WTC11 (cell line): ENCODE measurements at regions not wholly inside any gene's neighbourhood (a gene's known extent, or its start where the extent isn't known, plus 50 kb on each side); places are given as distances from the start of the nearest gene placed in this dataset.

Experiments
- ATAC-seq: fragments of 200-7000 bp; cut with Tn5 transposase; 2 replicates; pipeline ENCODE4 v1.10.0; 2021; ENCODE audit warnings: mild to moderate bottlenecking, moderate library complexity
- CTCF ChIA-PET: fragments of 300-600 bp; sonication (Branson Sonifier 250); formaldehyde crosslinking; loops from one replicate; lab custom pipeline; 2021; ENCODE audit warnings: antibody characterized with exemption; lab: Charles Lee
- POLR2A ChIA-PET: fragments of 350-600 bp; sonication (Branson Sonifier 250); formaldehyde crosslinking; loops from one replicate; lab custom pipeline; 2021; ENCODE audit warnings: antibody characterized with exemption; lab: Charles Lee
- DNase-seq: peaks from one replicate; pipeline ENCODE4 v3.0.0; 2021; ENCODE audit warnings: low spot score
- H3K27ac Mint-ChIP-seq: 2 replicates; pipeline ENCODE4 v1.8.0; 2021; ENCODE audit warnings: mixed read lengths
- H3K27me3 Mint-ChIP-seq: 2 replicates; pipeline ENCODE4 v1.8.0; 2021; ENCODE audit warnings: low read depth, mild to moderate bottlenecking, moderate library complexity, mixed read lengths
- H3K36me3 Mint-ChIP-seq: 2 replicates; pipeline ENCODE4 v1.8.0; 2021; ENCODE audit warnings: mixed read lengths
- H3K4me1 Mint-ChIP-seq: 2 replicates; pipeline ENCODE4 v1.8.0; 2022; ENCODE audit warnings: mixed read lengths
- H3K4me3 Mint-ChIP-seq: 2 replicates; pipeline ENCODE4 v1.8.0; 2021; ENCODE audit warnings: mild to moderate bottlenecking, moderate library complexity, mixed read lengths
- H3K9me3 Mint-ChIP-seq: 2 replicates; pipeline ENCODE4 v1.8.0; 2021; ENCODE audit warnings: mixed read lengths
- AFF4 ChIP-seq: sonication (generic); formaldehyde crosslinking; IDR thresholded peaks from 2 replicates; pipeline ENCODE4 v1.8.1; 2023; ENCODE audit warnings: mild to moderate bottlenecking, missing genetic modification reagents, borderline replicate concordance
- ATF6 ChIP-seq: sonication (generic); formaldehyde crosslinking; IDR thresholded peaks from 2 replicates; pipeline ENCODE4 v1.8.1; 2023; ENCODE audit warnings: mild to moderate bottlenecking, missing genetic modification reagents
- CREM ChIP-seq: sonication (generic); formaldehyde crosslinking; IDR thresholded peaks from 2 replicates; pipeline ENCODE4 v1.8.1; 2022; ENCODE audit warnings: mild to moderate bottlenecking, missing genetic modification reagents, moderate library complexity
- CTCF ChIP-seq: fragments of 200-600 bp; IDR thresholded peaks from 2 replicates; pipeline ENCODE4 v1.8.0; 2022; ENCODE audit warnings: antibody characterized with exemption
- ELF4 ChIP-seq: sonication (generic); formaldehyde crosslinking; IDR thresholded peaks from 2 replicates; pipeline ENCODE4 v1.8.1; 2022; ENCODE audit warnings: low read depth, mild to moderate bottlenecking, moderate library complexity, missing genetic modification reagents
- FOXJ3 ChIP-seq: sonication (generic); formaldehyde crosslinking; IDR thresholded peaks from 2 replicates; pipeline ENCODE4 v1.9.0; 2021; ENCODE audit warnings: missing genetic modification reagents, mild to moderate bottlenecking, borderline replicate concordance
- GRHL2 ChIP-seq: fragments of 250-450 bp; sonication (Bioruptor Pico); IDR thresholded peaks from 2 replicates; pipeline ENCODE4 v1.8.0; 2022; ENCODE audit warnings: mild to moderate bottlenecking, moderate library complexity; ENCODE audit not compliant: insufficient replicate concordance, severe bottlenecking
- GTF2I ChIP-seq: fragments of 250-450 bp; sonication (Bioruptor Pico); conservative IDR thresholded peaks from 2 replicates; pipeline ENCODE4 v1.4.0; 2021; ENCODE audit warnings: mild to moderate bottlenecking
- HMGXB4 ChIP-seq: sonication (generic); formaldehyde crosslinking; IDR thresholded peaks from 2 replicates; pipeline ENCODE4 v1.8.1; 2023; ENCODE audit warnings: mild to moderate bottlenecking, moderate library complexity, missing genetic modification reagents
- JAZF1 ChIP-seq: fragments of 250-450 bp; sonication (Bioruptor Pico); IDR thresholded peaks from 2 replicates; pipeline ENCODE4 v1.9.0; 2021; ENCODE audit warnings: moderate library complexity, mild to moderate bottlenecking, inconsistent platforms
- JUN ChIP-seq: sonication (generic); formaldehyde crosslinking; IDR thresholded peaks from 2 replicates; pipeline ENCODE4 v1.8.0; 2023; ENCODE audit warnings: mild to moderate bottlenecking, missing genetic modification reagents
- NFATC4 ChIP-seq: fragments of 250-450 bp; sonication (Bioruptor Pico); IDR thresholded peaks from 2 replicates; pipeline ENCODE4 v1.9.0; 2021; ENCODE audit warnings: mild to moderate bottlenecking
- SMAD3 ChIP-seq: sonication (generic); formaldehyde crosslinking; IDR thresholded peaks from 2 replicates; pipeline ENCODE4 v1.8.0; 2022; ENCODE audit warnings: missing genetic modification reagents, mild to moderate bottlenecking, borderline replicate concordance
- SP1 ChIP-seq: sonication (generic); formaldehyde crosslinking; conservative IDR thresholded peaks from 2 replicates; pipeline ENCODE4 v1.8.1; 2022; ENCODE audit warnings: missing genetic modification reagents
- TP53 ChIP-seq: sonication (generic); formaldehyde crosslinking; IDR thresholded peaks from 2 replicates; pipeline ENCODE4 v1.8.1; 2023; ENCODE audit warnings: mild to moderate bottlenecking, missing genetic modification reagents
- ZNF121 ChIP-seq: sonication (generic); formaldehyde crosslinking; IDR thresholded peaks from 2 replicates; pipeline ENCODE4 v1.8.0; 2023; ENCODE audit warnings: missing genetic modification reagents
- ZNF138 ChIP-seq: sonication (generic); formaldehyde crosslinking; conservative IDR thresholded peaks from 2 replicates; pipeline ENCODE4 v1.8.1; 2022; ENCODE audit warnings: mild to moderate bottlenecking, moderate library complexity, missing genetic modification reagents
- ZNF219 ChIP-seq: sonication (generic); formaldehyde crosslinking; IDR thresholded peaks from 2 replicates; pipeline ENCODE4 v1.8.0; 2023; ENCODE audit warnings: missing genetic modification reagents, mild to moderate bottlenecking, borderline replicate concordance
- ZNF232 ChIP-seq: sonication (generic); formaldehyde crosslinking; IDR thresholded peaks from 2 replicates; pipeline ENCODE4 v1.8.0; 2022; ENCODE audit warnings: mild to moderate bottlenecking, missing genetic modification reagents
- ZNF396 ChIP-seq: fragments of 250-450 bp; sonication (Bioruptor Pico); IDR thresholded peaks from 2 replicates; pipeline ENCODE4 v1.8.0; 2021; ENCODE audit warnings: mild to moderate bottlenecking, moderate library complexity, borderline replicate concordance

- H3K27me3 Mint-ChIP-seq, result no peaks in the 10 kb centered on the region
- peaks cover 15% of the 10 kb centered on the region for H3K9me3 Mint-ChIP-seq
- no peak overlapping the region for H3K27ac Mint-ChIP-seq
- H3K4me3 Mint-ChIP-seq, result no peak overlapping the region
- DNase-seq, result no peak
- POLR2A ChIA-PET, result no interaction called here
- no peaks in the 10 kb centered on the region for H3K4me1 Mint-ChIP-seq
- CTCF ChIA-PET, result no interaction called here
- TF ChIP-seq FOXJ3 (CRISPR knock-in tag), result no peak
- TF ChIP-seq SMAD3 (CRISPR knock-in tag), result no peak
- no peak for TF ChIP-seq SP1 (CRISPR knock-in tag)
- no peak for TF ChIP-seq GTF2I
- TF ChIP-seq JAZF1, result no peak
- TF ChIP-seq NFATC4 (CRISPR knock-in tag), result no peak
- TF ChIP-seq GRHL2 (CRISPR knock-in tag), result no peak
- no peak for TF ChIP-seq ELF4 (CRISPR knock-in tag)
- no peak for TF ChIP-seq ZNF396 (CRISPR knock-in tag)
- TF ChIP-seq ZNF232, result no peak
- no peak for TF ChIP-seq ZNF138 (CRISPR knock-in tag)
- no peak for TF ChIP-seq CTCF
- TF ChIP-seq HMGXB4, result no peak
- TF ChIP-seq ZNF219 (CRISPR knock-in tag), result no peak
- no peak for TF ChIP-seq ZNF121 (CRISPR knock-in tag)
- no peak for TF ChIP-seq CREM (CRISPR knock-in tag)
- TF ChIP-seq AFF4, result no peak
- TF ChIP-seq ATF6 (CRISPR knock-in tag), result no peak
- no peak for TF ChIP-seq JUN (CRISPR knock-in tag)
- TF ChIP-seq TP53 (CRISPR knock-in tag), result no peak
- TF ChIP-seq, all 79 proteins: peak for 0
- no peaks in the 10 kb centered on the region; the same call in 1 of the 2 replicates for H3K36me3 Mint-ChIP-seq
- ATAC-seq, result no peak
Observed at GRCh38 chr21:16509476-16509875, 779.7 kb downstream of the USP25 start.
